ENCODE measurements at regions not wholly inside any gene's neighbourhood (a gene's known extent, or its start where the extent isn't known, plus 50 kb on each side); places are given as distances from the start of the nearest gene placed in this dataset.

- no peak for TF ChIP-seq SNAPC4 (CRISPR knock-in tag; IDR thresholded peaks at IDR 0.05)
- TF ChIP-seq SIN3B (IDR thresholded peaks at IDR 0.05; ENCODE audit: low read length) = no peak
- no peak for TF ChIP-seq ZNF326 (CRISPR knock-in tag; IDR thresholded peaks at IDR 0.05; ENCODE audit: borderline replicate concordance)
- TF ChIP-seq TP53 (CRISPR knock-in tag; conservative IDR thresholded peaks at IDR 0.05) = no peak
- TF ChIP-seq ZNF614 (CRISPR knock-in tag; IDR thresholded peaks at IDR 0.05; ENCODE audit: borderline replicate concordance) = no peak
- no peak for TF ChIP-seq ZNF816 (CRISPR knock-in tag; IDR thresholded peaks at IDR 0.05; ENCODE audit: borderline replicate concordance)
- TF ChIP-seq AHDC1 (CRISPR knock-in tag; IDR thresholded peaks at IDR 0.05; ENCODE audit: borderline replicate concordance) = peak; percentile 67; the same call in 1 of the 2 replicates
- no peak for TF ChIP-seq PRMT3 (CRISPR knock-in tag; IDR thresholded peaks at IDR 0.05; ENCODE audit: borderline replicate concordance, low read depth)
- TF ChIP-seq ZBTB4 (CRISPR knock-in tag; IDR thresholded peaks at IDR 0.05; ENCODE audit: borderline replicate concordance) = no peak
- 0 out of 2 replicates have a peak, but pooled peaks have one; percentile 17 for TF ChIP-seq ZMYM3 (CRISPR knock-in tag; IDR thresholded peaks at IDR 0.05)
- TF ChIP-seq PHF5A (CRISPR knock-in tag; IDR thresholded peaks at IDR 0.05; ENCODE audit: low read depth, unreplicated experiment) = no peak
- no peak; the same call in 1 of the 2 replicates for TF ChIP-seq ISL2 (CRISPR knock-in tag; IDR thresholded peaks at IDR 0.05)
- TF ChIP-seq SALL2 (CRISPR knock-in tag; IDR thresholded peaks at IDR 0.05) = no peak
- TF ChIP-seq ZBTB7A (CRISPR knock-in tag; IDR thresholded peaks at IDR 0.05) = no peak
- TF ChIP-seq ZNF75D (CRISPR knock-in tag; IDR thresholded peaks at IDR 0.05; ENCODE audit: borderline replicate concordance) = no peak
These were observed 158.8 kb downstream of the PHLDA1 start (continued) for GRCh38 chr12:75872762-75873161.
